ENCODE measurements at regions not wholly inside any gene's neighbourhood (a gene's known extent, or its start where the extent isn't known, plus 50 kb on each side); places are given as distances from the start of the nearest gene placed in this dataset.

DNA sequence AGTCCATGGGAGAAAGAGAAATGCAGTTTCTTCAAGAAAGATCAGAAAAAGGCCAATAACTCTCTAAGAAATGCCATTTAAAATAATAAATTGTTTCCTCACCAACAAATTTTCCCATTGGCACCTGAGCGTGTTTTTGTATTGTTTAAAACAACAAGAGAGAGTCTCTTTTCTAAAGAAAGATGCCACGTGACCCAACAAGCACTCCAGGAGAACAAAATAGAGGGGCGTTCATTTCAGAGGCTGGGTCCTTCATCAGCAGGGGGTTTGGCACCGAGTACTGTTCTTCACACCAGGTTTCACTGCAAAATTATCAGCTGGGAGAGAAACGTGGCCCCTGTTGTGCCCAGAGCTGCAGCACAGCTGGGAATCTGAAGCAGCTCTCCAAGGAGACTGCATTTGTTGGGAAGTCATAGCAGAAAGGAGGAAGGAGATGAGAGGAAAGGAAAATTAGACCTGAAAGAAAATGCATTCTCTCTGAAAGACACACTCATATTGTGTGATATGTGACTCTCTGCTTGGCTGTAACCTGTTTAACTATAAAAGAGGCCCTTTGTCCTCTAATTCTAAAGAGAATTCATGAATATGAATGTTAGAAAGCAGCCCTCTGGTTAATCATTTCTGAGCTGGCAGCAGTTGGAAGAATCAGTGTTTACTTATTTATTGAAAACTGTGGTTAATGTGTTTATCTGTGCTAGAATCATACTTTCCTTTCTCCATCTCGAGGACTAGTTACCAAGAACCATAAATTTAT is 205.3 kb upstream of the CDH20 start:
- H3K4me3 ChIP-seq (ENCODE audit: low read depth, low read length) = no peak overlapping the region
- TF ChIP-seq, protein P1, sequence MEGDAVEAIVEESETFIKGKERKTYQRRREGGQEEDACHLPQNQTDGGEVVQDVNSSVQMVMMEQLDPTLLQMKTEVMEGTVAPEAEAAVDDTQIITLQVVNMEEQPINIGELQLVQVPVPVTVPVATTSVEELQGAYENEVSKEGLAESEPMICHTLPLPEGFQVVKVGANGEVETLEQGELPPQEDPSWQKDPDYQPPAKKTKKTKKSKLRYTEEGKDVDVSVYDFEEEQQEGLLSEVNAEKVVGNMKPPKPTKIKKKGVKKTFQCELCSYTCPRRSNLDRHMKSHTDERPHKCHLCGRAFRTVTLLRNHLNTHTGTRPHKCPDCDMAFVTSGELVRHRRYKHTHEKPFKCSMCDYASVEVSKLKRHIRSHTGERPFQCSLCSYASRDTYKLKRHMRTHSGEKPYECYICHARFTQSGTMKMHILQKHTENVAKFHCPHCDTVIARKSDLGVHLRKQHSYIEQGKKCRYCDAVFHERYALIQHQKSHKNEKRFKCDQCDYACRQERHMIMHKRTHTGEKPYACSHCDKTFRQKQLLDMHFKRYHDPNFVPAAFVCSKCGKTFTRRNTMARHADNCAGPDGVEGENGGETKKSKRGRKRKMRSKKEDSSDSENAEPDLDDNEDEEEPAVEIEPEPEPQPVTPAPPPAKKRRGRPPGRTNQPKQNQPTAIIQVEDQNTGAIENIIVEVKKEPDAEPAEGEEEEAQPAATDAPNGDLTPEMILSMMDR (IDR thresholded peaks at IDR 0.05; ENCODE audit: insufficient read depth, low read depth, low read length, missing control alignments) = no peak
- DNase-seq (ENCODE audit: low read depth) = no peak

- DNase-seq (ENCODE audit: low read depth) = no peak
- H3K4me3 ChIP-seq (ENCODE audit: low read depth, low read length) = no peak overlapping the region
- TF ChIP-seq, protein P1 (IDR thresholded peaks at IDR 0.05; ENCODE audit: insufficient read depth, low read depth, low read length, missing control alignments) = no peak
Measured at GRCh38 chr18:61129001-61129400, 204.2 kb upstream of the CDH20 start.

DNA sequence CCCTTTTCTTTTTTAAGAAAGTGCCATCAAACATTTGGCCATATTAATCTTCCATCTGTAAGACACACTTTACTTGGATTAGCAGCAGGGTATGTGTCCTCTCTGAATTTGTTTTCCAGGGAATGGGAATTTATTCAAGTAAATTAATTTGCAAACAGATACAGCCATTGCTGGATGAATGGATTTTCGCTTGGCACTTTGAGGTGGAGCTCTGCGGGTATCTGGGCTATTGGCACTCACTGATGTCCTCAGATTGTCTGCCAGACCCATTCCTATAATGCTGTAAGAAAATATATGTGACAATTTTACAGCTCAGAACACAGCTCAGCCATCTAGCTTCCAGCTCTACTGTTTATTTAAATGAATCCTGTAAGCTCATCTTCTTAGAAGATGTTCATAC is 201.2 kb upstream of the CDH20 start:
- TF ChIP-seq, protein P1 (IDR thresholded peaks at IDR 0.05; ENCODE audit: insufficient read depth, low read depth, low read length, missing control alignments) = no peak
- H3K4me3 ChIP-seq (ENCODE audit: low read depth, low read length) = no peak overlapping the region
- DNase-seq (ENCODE audit: low read depth) = no peak

- no peak for DNase-seq (ENCODE audit: low read depth)
- no peak overlapping the region for H3K4me3 ChIP-seq (ENCODE audit: low read depth, low read length)
- TF ChIP-seq, protein P1 (IDR thresholded peaks at IDR 0.05; ENCODE audit: insufficient read depth, low read depth, low read length, missing control alignments) = no peak
Measured at GRCh38 chr18:61133783-61134182, 199.4 kb upstream of the CDH20 start.

GRCh38 chr18:61136711-61137251 is 196.4 kb upstream of the CDH20 start:
- TF ChIP-seq, protein P1 (IDR thresholded peaks at IDR 0.05; ENCODE audit: insufficient read depth, low read depth, low read length, missing control alignments) = no peak
- no peak for DNase-seq (ENCODE audit: low read depth)
- no peak overlapping the region for H3K4me3 ChIP-seq (ENCODE audit: low read depth, low read length)

DNA sequence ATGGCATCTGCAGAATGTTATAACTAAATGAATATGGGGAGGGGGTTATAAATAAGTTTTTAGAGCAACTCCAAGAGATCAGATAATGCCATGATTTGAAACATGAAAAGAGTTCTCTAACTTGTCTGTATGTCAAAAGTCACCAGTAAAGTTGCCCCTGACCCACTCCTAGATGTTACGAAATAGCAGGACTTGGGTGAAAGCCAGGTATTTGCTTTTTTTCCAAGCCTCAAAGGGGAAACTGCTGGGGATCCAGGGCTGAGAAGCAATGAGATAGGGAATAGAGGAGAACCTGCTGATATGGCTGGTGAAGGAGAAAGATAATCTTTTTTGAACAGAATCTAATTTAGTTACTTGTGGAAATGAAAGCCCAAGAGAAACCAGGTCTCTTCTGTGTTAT is 191.5 kb upstream of the CDH20 start:
- TF ChIP-seq, protein P1 (IDR thresholded peaks at IDR 0.05; ENCODE audit: insufficient read depth, low read depth, low read length, missing control alignments) = no peak
- no peak overlapping the region for H3K4me3 ChIP-seq (ENCODE audit: low read depth, low read length)

DNA sequence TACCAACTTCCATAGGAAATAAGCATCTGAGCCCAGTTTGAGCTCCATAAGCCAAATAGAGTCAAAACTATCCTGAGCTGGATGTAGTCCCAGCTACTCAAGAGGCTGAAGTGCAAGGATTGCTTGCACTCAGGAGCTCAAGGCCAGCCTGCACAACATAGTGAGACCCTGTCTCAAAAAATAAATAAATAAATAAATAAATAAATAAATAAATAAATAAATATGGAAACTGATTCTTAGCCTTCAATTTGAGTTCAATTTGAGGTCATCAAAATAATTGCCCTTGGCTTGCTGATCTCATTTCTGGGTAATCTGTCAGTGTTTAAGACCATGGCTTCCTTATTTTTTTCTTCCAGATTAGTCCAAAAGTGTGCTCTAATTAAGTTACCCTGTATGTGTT is 184.9 kb upstream of the CDH20 start:
- TF ChIP-seq, protein P1 (IDR thresholded peaks at IDR 0.05; ENCODE audit: insufficient read depth, low read depth, low read length, missing control alignments) = no peak
- DNase-seq (ENCODE audit: low read depth) = no peak
- H3K4me3 ChIP-seq (ENCODE audit: low read depth, low read length) = no peak overlapping the region

More for the DNA sequence above, 191.5 kb upstream of the CDH20 start:
- DNase-seq (ENCODE audit: low read depth) = no peak
